Gastrocnemius medialis (tissue), 4 donors: ENCODE measurements at regions not wholly inside any gene's neighbourhood (a gene's known extent, or its start where the extent isn't known, plus 50 kb on each side); places are given as distances from the start of the nearest gene placed in this dataset.

Experiments used
- ATAC-seq, 2 donors: fragments of 150-250 bp; one replicate each; pipeline ENCODE4 v1.9.1; 2016
- DNase-seq, 2 donors: peaks; one replicate each; pipeline ENCODE4 v3.0.0-alpha.2; 2019
- H3K27ac ChIP-seq, 4 donors: fragments of 200-600 bp; sonication (generic); 1 replicate in 1 of 4; 2 replicates in 3 of 4; pipeline ENCODE4 v1.5.1; 2016 to 2018; ENCODE audit warnings: mild to moderate bottlenecking in 2 of 4, moderate library complexity in 1 of 4
- H3K27me3 ChIP-seq, 3 donors: fragments of 200-600 bp; sonication (generic) in 2 of 3; 1 replicate in 1 of 3; 2 replicates in 2 of 3; pipeline versions ENCODE4 v1.5.1 to v1.6.0; 2016 to 2019; ENCODE audit warnings: mild to moderate bottlenecking in 1 of 3, moderate library complexity in 1 of 3
- H3K36me3 ChIP-seq, 2 donors: fragments of 200-600 bp; sonication (generic) in 1 of 2; one replicate each; pipeline ENCODE4 v1.5.1; 2017 to 2018
- H3K4me1 ChIP-seq, 2 donors: fragments of 200-600 bp; sonication (generic) in 1 of 2; one replicate each; pipeline ENCODE4 v1.5.1; 2016 to 2017; ENCODE audit warnings: mild to moderate bottlenecking in 2 of 2
- H3K4me3 ChIP-seq, 4 donors: fragments of 200-600 bp; sonication (generic) in 3 of 4; 1 replicate in 1 of 4; 2 replicates in 3 of 4; pipeline ENCODE4 v1.5.1; 2016 to 2019; ENCODE audit warnings: mild to moderate bottlenecking in 2 of 4
- H3K9me3 ChIP-seq, 3 donors: fragments of 200-600 bp; sonication (generic) in 2 of 3; 1 replicate in 1 of 3; 2 replicates in 2 of 3; pipeline ENCODE4 v1.5.1; 2016 to 2019
- CTCF ChIP-seq, 5 experiments: fragments of 450-650 bp in 3 of 5; fragments of 200-600 bp in 2 of 5; sonication (generic) in 2 of 5; IDR thresholded peaks in 4 of 5; conservative IDR thresholded peaks in 1 of 5; 1 replicate in 4 of 5; 2 replicates in 1 of 5; pipeline ENCODE4 v1.5.1; 2016 to 2019; ENCODE audit warnings: antibody characterized with exemption in 5 of 5, mild to moderate bottlenecking in 3 of 5, moderate library complexity in 3 of 5
- POLR2A ChIP-seq, 2 donors: fragments of 450-650 bp; IDR thresholded peaks; one replicate each; pipeline ENCODE4 v1.6.1; 2017; ENCODE audit warnings: antibody characterized with exemption in 2 of 2, mild to moderate bottlenecking in 2 of 2, moderate library complexity in 2 of 2
- in situ Hi-C, 4 donors: fragments of 200-750 bp; cut with MboI; loops; one replicate each; pipeline versions ENCODE4 v1.15.0 to v1.8.0; 2017; ENCODE audit warnings: low sequenced_read_pairs in 4 of 4
- intact Hi-C: fragments of 100-400 bp; cut with DNase I; formaldehyde crosslinking; loops from one replicate; pipeline ENCODE4 v1.15.1; 2023; ENCODE audit warnings: low total_unique reads

- in situ Hi-C loops (no loop called here), intact Hi-C loops (no loop called here)
- H3K9me3 ChIP-seq: no peaks in the 10 kb centered on the region
- ATAC-seq (peak; percentile 49 to 80), DNase-seq (peak in 1 of 2 donors; percentile 17)
- TF ChIP-seq POLR2A (IDR thresholded peaks at IDR 0.05) (no peak), CTCF (IDR thresholded peaks at IDR 0.05 in 4 of 5, conservative IDR thresholded peaks at IDR 0.05 in 1 of 5) (no peak)
- H3K27ac ChIP-seq: no peak overlapping the region
- no peaks in the 10 kb centered on the region for H3K27me3 ChIP-seq
- H3K4me1 ChIP-seq: no peaks in the 10 kb centered on the region
- H3K36me3 ChIP-seq: no peaks in the 10 kb centered on the region
- H3K4me3 ChIP-seq: no peak overlapping the region
Observed at GRCh38 chr2:45330637-45331409, 280.2 kb downstream of the SRBD1 start.

- Histone ChIP-seq H3K27me3 (no peaks in the 10 kb centered on the region), H3K27ac (no peak overlapping the region), H3K4me1 (no peaks in the 10 kb centered on the region), H3K9me3 (no peaks in the 10 kb centered on the region), H3K4me3 (no peak overlapping the region), H3K36me3 (no peaks in the 10 kb centered on the region)
- ATAC-seq: no peak
- DNase-seq: no peak
- intact Hi-C loops (no loop called here), in situ Hi-C loops (no loop called here)
- TF ChIP-seq CTCF (IDR thresholded peaks at IDR 0.05 in 4 of 5, conservative IDR thresholded peaks at IDR 0.05 in 1 of 5) (no peak), POLR2A (IDR thresholded peaks at IDR 0.05) (no peak)
Observed at GRCh38 chr2:45330108-45330507, 281.0 kb downstream of the SRBD1 start.

- Histone ChIP-seq H3K36me3 (no peaks in the 10 kb centered on the region), H3K27ac (no peak overlapping the region), H3K4me1 (no peaks in the 10 kb centered on the region), H3K4me3 (no peak overlapping the region), H3K9me3 (no peaks in the 10 kb centered on the region), H3K27me3 (no peaks in the 10 kb centered on the region)
- ATAC-seq (no peak), DNase-seq (no peak)
- intact Hi-C loops (no loop called here), in situ Hi-C loops (no loop called here)
- no peak for TF ChIP-seq CTCF (IDR thresholded peaks at IDR 0.05 in 4 of 5, conservative IDR thresholded peaks at IDR 0.05 in 1 of 5)
- TF ChIP-seq POLR2A (IDR thresholded peaks at IDR 0.05): no peak
Observed at GRCh38 chr2:45329045-45329677, 281.9 kb downstream of the SRBD1 start.

- no peaks in the 10 kb centered on the region for H3K27me3 ChIP-seq
- H3K4me3 ChIP-seq: no peak overlapping the region
- no peak for DNase-seq
- no peaks in the 10 kb centered on the region for H3K4me1 ChIP-seq
- intact Hi-C loops (no loop called here), in situ Hi-C loops (no loop called here)
- H3K9me3 ChIP-seq: no peaks in the 10 kb centered on the region
- TF ChIP-seq POLR2A (IDR thresholded peaks at IDR 0.05): no peak
- TF ChIP-seq CTCF (IDR thresholded peaks at IDR 0.05 in 4 of 5, conservative IDR thresholded peaks at IDR 0.05 in 1 of 5): no peak
- H3K27ac ChIP-seq: no peak overlapping the region
- H3K36me3 ChIP-seq: no peaks in the 10 kb centered on the region
- ATAC-seq: no peak
Observed at GRCh38 chr2:45328264-45328870, 282.7 kb downstream of the SRBD1 start.
